SK-N-SH (cell line): ENCODE measurements at regions not wholly inside any gene's neighbourhood (a gene's known extent, or its start where the extent isn't known, plus 50 kb on each side); places are given as distances from the start of the nearest gene placed in this dataset.

Source experiments
- CTCF ChIA-PET: fragments of 300-600, 350-600 bp; formaldehyde crosslinking; extraction: SDS; loops from one replicate; lab custom pipeline; 2021; lab: Yijun Ruan, JAX
- POLR2A ChIA-PET: fragments of 350-600 bp; sonication (Branson Sonifier 250); formaldehyde crosslinking; extraction: SDS; loops from one replicate; lab custom pipeline; 2020; ENCODE audit warnings: antibody characterized with exemption, inconsistent platforms; lab: Yijun Ruan, JAX
- DNase-seq: peaks from one replicate; pipeline ENCODE4 v3.0.0; 2012
- H2AFZ ChIP-seq: fragments of 200-600 bp; sonication (generic); 2 replicates; pipeline ENCODE4 v1.8.1; 2016; ENCODE audit warnings: antibody characterized with exemption, mild to moderate bottlenecking, low read depth
- H3F3A ChIP-seq: fragments of 200-600 bp; sonication (generic); replicated peaks from 2 replicates; pipeline ENCODE3; 2016; ENCODE audit warnings: antibody characterized with exemption, mild to moderate bottlenecking; ENCODE audit not compliant: insufficient read depth
- H3K27ac ChIP-seq, 2 experiments: fragments of 200-500 bp in 1 of 2; fragments of 200-600 bp in 1 of 2; sonication (Bioruptor generic) in 1 of 2; sonication (generic), shearing (Covaris generic) in 1 of 2; 2 replicates each; pipeline versions ENCODE4 v1.5.1 to v1.6.1; 2014 to 2016; ENCODE audit warnings: low read depth in 2 of 2, inconsistent platforms in 1 of 2, low read length in 1 of 2, mild to moderate bottlenecking in 1 of 2, mixed read lengths in 1 of 2
- H3K27me3 ChIP-seq: fragments of 200-600 bp; sonication (generic), shearing (Covaris generic); 2 replicates; pipeline ENCODE4 v1.6.1; 2016; ENCODE audit warnings: mixed run types; ENCODE audit not compliant: insufficient read depth
- H3K36me3 ChIP-seq, 2 experiments: fragments of 200-500 bp in 1 of 2; fragments of 200-600 bp in 1 of 2; sonication (Bioruptor generic) in 1 of 2; sonication (generic) in 1 of 2; replicated peaks in 1 of 2; 2 replicates each; pipeline versions ENCODE3 to v1.5.1; 2014 to 2016; ENCODE audit warnings: low read length in 1 of 2, mild to moderate bottlenecking in 1 of 2; ENCODE audit not compliant: insufficient read depth in 2 of 2, control insufficient read depth in 1 of 2
- H3K4me1 ChIP-seq, 2 experiments: fragments of 200-500 bp in 1 of 2; fragments of 200-600 bp in 1 of 2; sonication (Bioruptor generic) in 1 of 2; sonication (generic), shearing (Covaris generic) in 1 of 2; 2 replicates each; pipeline versions ENCODE4 v1.5.1 to v1.6.1; 2014 to 2016; ENCODE audit warnings: low read depth in 1 of 2, low read length in 1 of 2, mixed run types in 1 of 2; ENCODE audit not compliant: insufficient read depth in 2 of 2, control insufficient read depth in 1 of 2
- H3K4me2 ChIP-seq: fragments of 200-600 bp; sonication (generic), shearing (Covaris generic); 2 replicates; pipeline ENCODE4 v1.6.1; 2017; ENCODE audit warnings: mixed run types
- H3K4me3 ChIP-seq, 2 experiments: fragments of 200-500 bp in 1 of 2; fragments of 200-600 bp in 1 of 2; sonication (Bioruptor generic) in 1 of 2; sonication (generic), shearing (Covaris generic) in 1 of 2; 2 replicates each; pipeline versions ENCODE4 v1.5.1 to v1.8.1; 2014 to 2016; ENCODE audit warnings: low read depth in 2 of 2, inconsistent platforms in 1 of 2, low read length in 1 of 2, mild to moderate bottlenecking in 1 of 2, mixed read lengths in 1 of 2, moderate library complexity in 1 of 2
- H3K79me2 ChIP-seq: fragments of 200-600 bp; sonication (generic); 2 replicates; pipeline ENCODE4 v1.8.1; 2017; ENCODE audit warnings: mild to moderate bottlenecking; ENCODE audit not compliant: insufficient read depth
- H3K9ac ChIP-seq: fragments of 200-600 bp; sonication (generic); 2 replicates; pipeline ENCODE4 v1.6.1; 2017; ENCODE audit warnings: mixed run types
- H3K9me2 ChIP-seq: fragments of 200-600 bp; sonication (generic); 2 replicates; pipeline ENCODE4 v1.6.1; 2017; ENCODE audit warnings: mixed run types
- H3K9me3 ChIP-seq: fragments of 200-600 bp; sonication (generic); 2 replicates; pipeline ENCODE4 v1.6.1; 2017; ENCODE audit warnings: mixed run types, mild to moderate bottlenecking, moderate library complexity
- H4K20me1 ChIP-seq: fragments of 200-600 bp; sonication (generic); 2 replicates; pipeline ENCODE4 v1.6.1; 2017; ENCODE audit warnings: mild to moderate bottlenecking, mixed run types; ENCODE audit not compliant: insufficient read depth
- EP300 ChIP-seq, 2 experiments: IDR thresholded peaks; 2 replicates each; pipeline versions ENCODE4 v1.4.0 to v1.6.1; 2012; ENCODE audit warnings: borderline replicate concordance in 1 of 2, low read depth in 1 of 2, low read length in 1 of 2
- FOXJ3 ChIP-seq: sonication (generic); formaldehyde crosslinking; IDR thresholded peaks from 2 replicates; pipeline ENCODE4 v1.5.1; 2020; ENCODE audit warnings: mild to moderate bottlenecking, missing genetic modification reagents
- FOXM1 ChIP-seq: IDR thresholded peaks from 2 replicates; pipeline ENCODE4 v1.4.0; 2012; ENCODE audit warnings: low read depth, mild to moderate bottlenecking
- GATA2 ChIP-seq: sonication (generic); formaldehyde crosslinking; IDR thresholded peaks from 2 replicates; pipeline ENCODE4 v1.5.0; 2020; ENCODE audit warnings: mild to moderate bottlenecking, missing genetic modification reagents
- JUND ChIP-seq: IDR thresholded peaks from 2 replicates; pipeline ENCODE4 v1.4.0; 2012
- MEF2A ChIP-seq: IDR thresholded peaks from 2 replicates; pipeline ENCODE4 v1.4.0; 2012; ENCODE audit warnings: low read depth, borderline replicate concordance
- MXI1 ChIP-seq: IDR thresholded peaks from 2 replicates; pipeline ENCODE4 v1.6.1; 2012; ENCODE audit warnings: mild to moderate bottlenecking, low read depth, low read length, improper control_type of control experiment
- NFIC ChIP-seq: IDR thresholded peaks from 2 replicates; pipeline ENCODE4 v1.4.0; 2012; ENCODE audit warnings: borderline replicate concordance
- RAD21 ChIP-seq: IDR thresholded peaks from 2 replicates; pipeline ENCODE4 v1.6.1; 2012; ENCODE audit warnings: mild to moderate bottlenecking, low read length
- RCOR1 ChIP-seq: fragments of 150-350 bp; IDR thresholded peaks from 2 replicates; pipeline ENCODE4 v1.6.1; 2017; ENCODE audit warnings: antibody characterized with exemption, low read length
- TAF1 ChIP-seq: IDR thresholded peaks from 2 replicates; pipeline ENCODE4 v1.6.1; 2012; ENCODE audit warnings: low read depth, mild to moderate bottlenecking, low read length, moderate library complexity, borderline replicate concordance
- TCF12 ChIP-seq: IDR thresholded peaks from 2 replicates; pipeline ENCODE4 v1.4.0; 2012
- TEAD4 ChIP-seq: IDR thresholded peaks from 2 replicates; pipeline ENCODE4 v1.4.0; 2012; ENCODE audit warnings: mild to moderate bottlenecking, borderline replicate concordance; ENCODE audit not compliant: insufficient read depth
- WGBS: methylation state at CpG from one replicate; pipeline ENCODE4 v1.1.6; 2017; ENCODE audit warnings: low lambda C conversion rate; 5-methylcytosine and 5-hydroxymethylcytosine counted together
- TF ChIP-seq, protein P1 (sequence below): IDR thresholded peaks from 2 replicates; pipeline ENCODE4 v1.4.0; 2012; ENCODE audit warnings: low read depth, borderline replicate concordance

DNA sequence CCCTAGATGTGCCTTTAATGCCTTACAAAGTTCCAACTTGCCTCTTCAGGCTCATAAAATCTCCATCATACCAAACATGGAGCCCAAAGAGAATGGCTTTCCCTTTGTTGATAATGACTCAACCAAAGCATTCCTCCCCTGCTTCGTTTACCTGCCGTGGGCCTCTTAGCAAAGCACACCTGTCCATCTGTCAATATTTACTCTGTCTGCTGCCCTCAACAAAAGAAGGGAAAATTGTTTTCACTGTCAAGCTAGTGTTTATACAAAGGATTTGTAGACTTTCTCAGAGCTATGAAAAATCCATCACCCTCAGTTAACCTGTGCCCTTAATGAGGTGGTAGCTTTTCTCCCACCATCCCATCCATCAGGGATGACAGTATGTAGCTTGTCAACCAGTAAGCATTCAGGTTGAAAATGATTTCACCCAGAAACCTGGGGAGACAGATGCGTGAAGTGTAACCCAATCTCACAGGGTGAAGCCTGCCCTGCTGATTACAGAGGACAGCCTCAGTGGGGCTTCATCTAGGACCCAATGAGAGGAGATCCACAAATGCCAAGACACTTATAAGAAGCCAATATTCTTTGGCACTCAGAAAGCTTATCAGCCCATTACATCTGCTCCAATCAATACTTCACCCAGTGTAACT lies 278.1 kb downstream of the NUAK1 start:
- POLR2A ChIA-PET = no interaction called here
- 82% methylated on average over 3 of the region's 3 CpGs for WGBS

DNA sequence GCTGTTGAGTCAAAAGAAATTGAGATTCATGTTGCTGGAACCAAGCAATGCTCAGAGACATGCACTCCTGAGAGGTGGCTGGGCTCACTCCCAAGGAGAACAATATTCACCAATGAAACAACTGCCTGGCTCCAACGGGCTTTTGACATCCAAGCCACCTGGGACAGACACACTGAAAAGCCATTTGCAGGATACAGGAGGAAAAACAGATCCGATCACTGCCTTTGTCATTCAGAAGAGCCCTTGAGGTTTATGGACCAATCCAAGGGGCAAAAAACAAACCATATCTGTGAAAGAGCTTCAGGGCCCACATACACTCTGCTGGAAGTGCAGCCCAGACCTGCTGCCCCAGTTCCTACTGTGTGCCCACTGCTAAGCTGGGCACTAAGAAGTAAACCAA lies 277.5 kb downstream of the NUAK1 start:
- Histone ChIP-seq H3K27me3 (no peaks in the 10 kb centered on the region), H3K9ac (no peak overlapping the region), H3K4me1 (no peaks in the 10 kb centered on the region), H3F3A (no peaks in the 10 kb centered on the region), H3K4me3 (no peak overlapping the region), H3K4me2 (no peak overlapping the region), H3K79me2 (no peaks in the 10 kb centered on the region), H3K9me3 (no peaks in the 10 kb centered on the region), H2AFZ (no peak overlapping the region), H3K27ac (no peak overlapping the region), H4K20me1 (no peaks in the 10 kb centered on the region), H3K36me3 (no peaks in the 10 kb centered on the region), H3K9me2 (no peaks in the 10 kb centered on the region)
- no peak for DNase-seq
- TF ChIP-seq FOXJ3 (CRISPR knock-in tag) = no peak
- POLR2A ChIA-PET = no interaction called here
- WGBS = 56% methylated on average over 2 of the region's 2 CpGs
- CTCF ChIA-PET = no interaction called here

More for the DNA sequence above, 278.1 kb downstream of the NUAK1 start:
- Histone ChIP-seq H3K9me3 (no peaks in the 10 kb centered on the region), H3K36me3 (no peaks in the 10 kb centered on the region), H3K9me2 (no peaks in the 10 kb centered on the region), H3K79me2 (no peaks in the 10 kb centered on the region), H3K27ac (no peak overlapping the region), H3F3A (no peaks in the 10 kb centered on the region), H3K4me2 (no peak overlapping the region), H3K4me1 (no peaks in the 10 kb centered on the region), H3K9ac (no peak overlapping the region)
- TF ChIP-seq, protein P1, sequence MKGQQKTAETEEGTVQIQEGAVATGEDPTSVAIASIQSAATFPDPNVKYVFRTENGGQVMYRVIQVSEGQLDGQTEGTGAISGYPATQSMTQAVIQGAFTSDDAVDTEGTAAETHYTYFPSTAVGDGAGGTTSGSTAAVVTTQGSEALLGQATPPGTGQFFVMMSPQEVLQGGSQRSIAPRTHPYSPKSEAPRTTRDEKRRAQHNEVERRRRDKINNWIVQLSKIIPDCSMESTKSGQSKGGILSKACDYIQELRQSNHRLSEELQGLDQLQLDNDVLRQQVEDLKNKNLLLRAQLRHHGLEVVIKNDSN = no peak
- TF ChIP-seq FOXM1 (no peak), NFIC (no peak), RAD21 (no peak), EP300 (IDR thresholded peaks at IDR 0.05; ENCODE audit: borderline replicate concordance in 1 of 2, low read depth in 1 of 2, low read length in 1 of 2) (no peak)
- TF ChIP-seq, all 33 proteins: peak for 0
- Histone ChIP-seq H3K27me3 (no peaks in the 10 kb centered on the region), H2AFZ (no peak overlapping the region), H4K20me1 (no peaks in the 10 kb centered on the region), H3K4me3 (no peak overlapping the region)
- CTCF ChIA-PET = no interaction called here
- no peak for DNase-seq

DNA sequence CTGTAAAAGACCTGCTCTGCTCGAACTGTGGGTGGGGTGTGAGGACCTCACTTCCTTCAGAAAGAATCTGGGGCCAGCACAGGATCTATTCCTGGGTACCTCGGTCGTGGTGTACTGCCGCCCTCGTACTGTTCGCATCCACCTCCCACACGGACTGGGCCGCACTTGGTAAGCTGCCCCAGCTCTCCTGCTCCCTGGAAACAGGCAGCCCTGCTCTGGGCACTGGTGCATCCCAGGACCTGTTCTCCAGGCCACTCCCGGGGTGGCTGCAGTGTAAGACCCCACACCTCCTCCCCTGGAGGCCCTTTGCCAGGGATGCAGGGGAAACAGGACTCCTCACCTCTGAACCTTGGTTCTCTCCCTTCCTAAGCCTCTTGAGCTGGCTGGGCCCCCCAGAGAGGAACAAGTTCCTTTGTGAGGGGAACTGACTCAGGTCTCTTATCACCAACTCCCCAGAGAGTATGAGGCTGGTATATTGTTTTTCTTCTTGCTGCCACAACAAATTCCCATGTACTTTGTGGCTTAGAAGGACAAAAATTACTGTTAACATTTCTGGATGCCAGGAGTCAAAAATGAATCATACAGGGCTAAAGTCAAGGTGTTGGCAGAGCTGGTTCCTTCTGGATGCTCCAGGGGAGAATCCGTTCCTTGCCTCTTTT lies 276.5 kb downstream of the NUAK1 start:
- Histone ChIP-seq H3K9me3 (no peaks in the 10 kb centered on the region), H3K4me2 (no peak overlapping the region), H2AFZ (no peak overlapping the region), H3K4me3 (no peak overlapping the region), H3K27ac (no peak overlapping the region), H4K20me1 (no peaks in the 10 kb centered on the region), H3K9me2 (no peaks in the 10 kb centered on the region), H3K27me3 (no peaks in the 10 kb centered on the region), H3K36me3 (no peaks in the 10 kb centered on the region), H3F3A (no peaks in the 10 kb centered on the region), H3K4me1 (no peaks in the 10 kb centered on the region), H3K9ac (no peak overlapping the region), H3K79me2 (no peaks in the 10 kb centered on the region)
- ChIA-PET CTCF (no interaction called here), POLR2A (no interaction called here)
- WGBS = 86% methylated on average over 8 of the region's 10 CpGs
- no peak for DNase-seq
- TF ChIP-seq TCF12 (no peak), RCOR1 (no peak), NFIC (no peak), GATA2 (CRISPR knock-in tag) (no peak), MXI1 (no peak), MEF2A (no peak), TEAD4 (no peak), JUND (no peak), TAF1 (no peak)
